ENCODE measurements at regions not wholly inside any gene's neighbourhood (a gene's known extent, or its start where the extent isn't known, plus 50 kb on each side); places are given as distances from the start of the nearest gene placed in this dataset.

- Histone ChIP-seq H2BK20ac (ENCODE audit: low read depth, low read length) (no peak overlapping the region), H4K20me1 (ENCODE audit: insufficient read depth, low read length) (no peaks in the 10 kb centered on the region), H2BK120ac (ENCODE audit: low read depth, low read length) (no peak overlapping the region), H4K91ac (ENCODE audit: insufficient read depth, low read depth, low read length) (no peak overlapping the region), H3K9me1 (ENCODE audit: insufficient read depth, low read length) (peaks cover 4% of the 10 kb centered on the region), H2AFZ (replicated peaks; ENCODE audit: low read length, poor library complexity) (no peak overlapping the region), H2AK5ac (ENCODE audit: low read depth, low read length) (no peak overlapping the region), H3K9me3 (ENCODE audit: control insufficient read depth, insufficient read depth, low read length) (no peaks in the 10 kb centered on the region), H3K18ac (ENCODE audit: low read depth, low read length) (no peak overlapping the region), H2BK15ac (ENCODE audit: low read depth, low read length) (no peak overlapping the region), H2BK5ac (ENCODE audit: low read depth, low read length, poor library complexity, severe bottlenecking) (no peak overlapping the region), H2AK9ac (replicated peaks; ENCODE audit: low read depth, low read length, poor library complexity) (no peak overlapping the region), H3K4me3 (ENCODE audit: insufficient read depth, low read depth, low read length) (no peak overlapping the region), H3K23ac (ENCODE audit: low read depth, low read length) (no peak overlapping the region), H4K8ac (ENCODE audit: low read depth in 2 of 2, low read length in 2 of 2) (no peak overlapping the region), H3K4me2 (ENCODE audit: low read depth, low read length) (no peak overlapping the region), H4K5ac (ENCODE audit: low read depth, low read length) (no peak overlapping the region), H3K4ac (ENCODE audit: low read depth, low read length) (no peak overlapping the region), H3K56ac (ENCODE audit: extremely low read depth, insufficient read depth, low read length) (no peak overlapping the region), H3K79me1 (ENCODE audit: low read depth in 1 of 2, low read length in 2 of 2) (no peaks in the 10 kb centered on the region), H3K27ac (ENCODE audit: insufficient read depth, low read length) (no peak overlapping the region), H3K4me1 (ENCODE audit: control insufficient read depth, insufficient read depth, low read length) (0 out of 2 replicates have a peak, but pooled peaks cover 2% of the 10 kb centered on the region), H3K27me3 (ENCODE audit: control insufficient read depth, insufficient read depth, low read length) (no peaks in the 10 kb centered on the region), H3K14ac (replicated peaks; ENCODE audit: low read depth, low read length) (no peak overlapping the region), H3K9ac (ENCODE audit: low read depth, low read length) (no peak overlapping the region), H3K36me3 (ENCODE audit: control insufficient read depth, insufficient read depth, low read length) (no peaks in the 10 kb centered on the region)
- no peak for ATAC-seq (ENCODE audit: low read depth)
- no peak for DNase-seq
- CTCF ChIA-PET, result no interaction called here
- BruUV-seq (replicated peaks), result no TSS peak
- TF ChIP-seq, protein P1, sequence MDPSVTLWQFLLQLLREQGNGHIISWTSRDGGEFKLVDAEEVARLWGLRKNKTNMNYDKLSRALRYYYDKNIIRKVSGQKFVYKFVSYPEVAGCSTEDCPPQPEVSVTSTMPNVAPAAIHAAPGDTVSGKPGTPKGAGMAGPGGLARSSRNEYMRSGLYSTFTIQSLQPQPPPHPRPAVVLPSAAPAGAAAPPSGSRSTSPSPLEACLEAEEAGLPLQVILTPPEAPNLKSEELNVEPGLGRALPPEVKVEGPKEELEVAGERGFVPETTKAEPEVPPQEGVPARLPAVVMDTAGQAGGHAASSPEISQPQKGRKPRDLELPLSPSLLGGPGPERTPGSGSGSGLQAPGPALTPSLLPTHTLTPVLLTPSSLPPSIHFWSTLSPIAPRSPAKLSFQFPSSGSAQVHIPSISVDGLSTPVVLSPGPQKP (IDR thresholded peaks at IDR 0.05; ENCODE audit: borderline replicate concordance, low read depth, low read length), result no peak
- TF ChIP-seq MAFK (IDR thresholded peaks at IDR 0.05; ENCODE audit: low read depth, low read length) (no peak), FOS (IDR thresholded peaks at IDR 0.05; ENCODE audit: low read depth, low read length) (no peak), RCOR1 (IDR thresholded peaks at IDR 0.05; ENCODE audit: insufficient replicate concordance, low read length) (no peak), NFE2L2 (IDR thresholded peaks at IDR 0.05; ENCODE audit: low read depth, low read length) (no peak), MXI1 (IDR thresholded peaks at IDR 0.05; ENCODE audit: borderline replicate concordance, low read depth, low read length) (no peak), CEBPB (IDR thresholded peaks at IDR 0.05; ENCODE audit: low read depth, low read length) (no peak), CHD1 (IDR thresholded peaks at IDR 0.05; ENCODE audit: low read depth, low read length) (no peak), BHLHE40 (IDR thresholded peaks at IDR 0.05; ENCODE audit: low read depth, low read length) (no peak), SMC3 (IDR thresholded peaks at IDR 0.05; ENCODE audit: low read depth, low read length) (no peak), RAD21 (IDR thresholded peaks at IDR 0.05; ENCODE audit: low read length) (no peak)
- TF ChIP-seq, protein P2, sequence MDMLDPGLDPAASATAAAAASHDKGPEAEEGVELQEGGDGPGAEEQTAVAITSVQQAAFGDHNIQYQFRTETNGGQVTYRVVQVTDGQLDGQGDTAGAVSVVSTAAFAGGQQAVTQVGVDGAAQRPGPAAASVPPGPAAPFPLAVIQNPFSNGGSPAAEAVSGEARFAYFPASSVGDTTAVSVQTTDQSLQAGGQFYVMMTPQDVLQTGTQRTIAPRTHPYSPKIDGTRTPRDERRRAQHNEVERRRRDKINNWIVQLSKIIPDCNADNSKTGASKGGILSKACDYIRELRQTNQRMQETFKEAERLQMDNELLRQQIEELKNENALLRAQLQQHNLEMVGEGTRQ (IDR thresholded peaks at IDR 0.05; ENCODE audit: low read depth, low read length), result no peak
- TF ChIP-seq, protein P3, sequence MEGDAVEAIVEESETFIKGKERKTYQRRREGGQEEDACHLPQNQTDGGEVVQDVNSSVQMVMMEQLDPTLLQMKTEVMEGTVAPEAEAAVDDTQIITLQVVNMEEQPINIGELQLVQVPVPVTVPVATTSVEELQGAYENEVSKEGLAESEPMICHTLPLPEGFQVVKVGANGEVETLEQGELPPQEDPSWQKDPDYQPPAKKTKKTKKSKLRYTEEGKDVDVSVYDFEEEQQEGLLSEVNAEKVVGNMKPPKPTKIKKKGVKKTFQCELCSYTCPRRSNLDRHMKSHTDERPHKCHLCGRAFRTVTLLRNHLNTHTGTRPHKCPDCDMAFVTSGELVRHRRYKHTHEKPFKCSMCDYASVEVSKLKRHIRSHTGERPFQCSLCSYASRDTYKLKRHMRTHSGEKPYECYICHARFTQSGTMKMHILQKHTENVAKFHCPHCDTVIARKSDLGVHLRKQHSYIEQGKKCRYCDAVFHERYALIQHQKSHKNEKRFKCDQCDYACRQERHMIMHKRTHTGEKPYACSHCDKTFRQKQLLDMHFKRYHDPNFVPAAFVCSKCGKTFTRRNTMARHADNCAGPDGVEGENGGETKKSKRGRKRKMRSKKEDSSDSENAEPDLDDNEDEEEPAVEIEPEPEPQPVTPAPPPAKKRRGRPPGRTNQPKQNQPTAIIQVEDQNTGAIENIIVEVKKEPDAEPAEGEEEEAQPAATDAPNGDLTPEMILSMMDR (conservative IDR thresholded peaks at IDR 0.05; ENCODE audit: low read depth, low read length), result no peak
- in situ Hi-C loops (cut with MboI; ENCODE audit: low sequenced_read_pairs), result no loop called here
- POLR2A ChIA-PET (ENCODE audit: unreplicated experiment), result no interaction called here
- intact Hi-C loops (cut with micrococcal nuclease), result no loop called here
- dilution Hi-C loops (cut with HindIII; ENCODE audit: low sequenced_read_pairs, unreplicated experiment), result no loop called here
- 92% methylated on average over 2 of the region's 6 CpGs; no CpG with 5 or more reads in 1 of the 2 experiments for WGBS, 2 experiments (ENCODE audit: extremely low coverage in 2 of 2, insufficient read length in 1 of 2)
Measured at GRCh38 chr10:3645406-3645805, 139.6 kb downstream of the KLF6 start.
